ENCODE measurements at regions not wholly inside any gene's neighbourhood (a gene's known extent, or its start where the extent isn't known, plus 50 kb on each side); places are given as distances from the start of the nearest gene placed in this dataset.

DNA sequence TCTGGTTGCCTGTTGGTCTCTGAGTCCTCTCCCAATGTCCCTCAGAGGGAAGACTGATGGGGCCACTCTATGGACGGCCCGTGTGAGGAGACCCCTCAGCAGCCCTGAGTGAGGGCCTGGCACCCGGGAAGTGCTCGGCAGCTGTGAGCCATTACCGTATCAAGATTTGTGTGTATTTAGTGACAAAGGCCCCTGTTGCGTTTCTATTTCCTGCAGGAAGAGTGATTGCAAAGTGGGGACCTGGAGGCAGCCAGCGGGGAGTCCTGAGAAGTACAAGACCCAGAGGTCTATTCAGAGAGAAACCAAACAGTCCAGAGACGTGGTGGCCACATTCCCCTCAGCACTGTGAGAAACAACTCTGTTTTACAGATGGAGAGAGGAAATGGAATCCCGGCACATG lies 51.1 kb upstream of the CHST15 start:
- Histone ChIP-seq H3K4me3 (no peak overlapping the region), H3K27me3 (no peaks in the 10 kb centered on the region), H3K27ac (peak overlapping the region; percentile 23 to 46 (median 32)), H3K36me3 (no peaks in the 10 kb centered on the region), H3K4me1 (peaks cover 4 to 7% of the 10 kb centered on the region in 2 donors), H3K9me3 (no peaks in the 10 kb centered on the region)
- in situ Hi-C loops (cut with MboI; ENCODE audit: low sequenced_read_pairs in 4 of 4) (no loop called here), intact Hi-C loops (cut with DNase I; ENCODE audit: low total_unique reads) (no loop called here)
- DNase-seq (no peak), ATAC-seq (no peak)
- TF ChIP-seq, protein P1, sequence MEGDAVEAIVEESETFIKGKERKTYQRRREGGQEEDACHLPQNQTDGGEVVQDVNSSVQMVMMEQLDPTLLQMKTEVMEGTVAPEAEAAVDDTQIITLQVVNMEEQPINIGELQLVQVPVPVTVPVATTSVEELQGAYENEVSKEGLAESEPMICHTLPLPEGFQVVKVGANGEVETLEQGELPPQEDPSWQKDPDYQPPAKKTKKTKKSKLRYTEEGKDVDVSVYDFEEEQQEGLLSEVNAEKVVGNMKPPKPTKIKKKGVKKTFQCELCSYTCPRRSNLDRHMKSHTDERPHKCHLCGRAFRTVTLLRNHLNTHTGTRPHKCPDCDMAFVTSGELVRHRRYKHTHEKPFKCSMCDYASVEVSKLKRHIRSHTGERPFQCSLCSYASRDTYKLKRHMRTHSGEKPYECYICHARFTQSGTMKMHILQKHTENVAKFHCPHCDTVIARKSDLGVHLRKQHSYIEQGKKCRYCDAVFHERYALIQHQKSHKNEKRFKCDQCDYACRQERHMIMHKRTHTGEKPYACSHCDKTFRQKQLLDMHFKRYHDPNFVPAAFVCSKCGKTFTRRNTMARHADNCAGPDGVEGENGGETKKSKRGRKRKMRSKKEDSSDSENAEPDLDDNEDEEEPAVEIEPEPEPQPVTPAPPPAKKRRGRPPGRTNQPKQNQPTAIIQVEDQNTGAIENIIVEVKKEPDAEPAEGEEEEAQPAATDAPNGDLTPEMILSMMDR (IDR thresholded peaks at IDR 0.05 in 4 of 5, conservative IDR thresholded peaks at IDR 0.05 in 1 of 5), result no peak
- no peak for TF ChIP-seq POLR2A (IDR thresholded peaks at IDR 0.05)

DNA sequence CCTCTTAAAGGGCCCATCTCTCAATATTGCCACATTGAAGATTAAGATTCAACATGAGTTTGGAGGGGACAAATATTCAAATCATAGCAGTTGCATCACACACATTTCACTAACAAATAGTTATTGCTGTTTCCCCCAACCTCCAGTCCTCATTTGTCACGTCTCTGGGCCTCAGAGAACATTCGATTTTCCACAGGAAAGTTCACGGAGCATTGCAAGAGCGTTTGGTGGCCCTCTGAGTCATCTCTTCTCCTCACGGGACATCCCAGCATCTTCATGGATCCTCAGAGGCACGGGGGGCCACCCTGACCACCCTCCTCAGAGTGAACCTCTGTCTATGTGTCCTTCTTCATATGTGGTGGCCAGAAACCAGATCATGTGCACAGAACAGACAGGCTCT lies 50.3 kb upstream of the CHST15 start:
- H3K4me1 ChIP-seq, result peaks cover 6 to 7% of the 10 kb centered on the region in 2 donors

More for the DNA sequence above, 50.3 kb upstream of the CHST15 start:
- TF ChIP-seq POLR2A (IDR thresholded peaks at IDR 0.05), result no peak
- TF ChIP-seq, protein P1 (IDR thresholded peaks at IDR 0.05 in 4 of 5, conservative IDR thresholded peaks at IDR 0.05 in 1 of 5), result no peak
- in situ Hi-C loops (cut with MboI; ENCODE audit: low sequenced_read_pairs in 4 of 4) (no loop called here), intact Hi-C loops (cut with DNase I; ENCODE audit: low total_unique reads) (no loop called here)
- Histone ChIP-seq H3K4me3 (no peak overlapping the region), H3K27ac (no peak overlapping the region), H3K27me3 (no peaks in the 10 kb centered on the region), H3K9me3 (no peaks in the 10 kb centered on the region), H3K36me3 (no peaks in the 10 kb centered on the region)
- no peak for ATAC-seq
- no peak for DNase-seq

All from gastrocnemius medialis (tissue), 4 donors.